PFSK-1 (cell line): ENCODE measurements at regions not wholly inside any gene's neighbourhood (a gene's known extent, or its start where the extent isn't known, plus 50 kb on each side); places are given as distances from the start of the nearest gene placed in this dataset.

Experiments used
- FOXP2 ChIP-seq: optimal IDR thresholded peaks from 2 replicates; pipeline ENCODE3; 2011; ENCODE audit warnings: borderline replicate concordance, control low read depth, inconsistent platforms; ENCODE audit not compliant: insufficient read depth; ENCODE audit errors: extremely low read length, extremely low read depth
- POLR2AphosphoS5 ChIP-seq: IDR thresholded peaks from 2 replicates; pipeline ENCODE4 v1.6.1; 2012; ENCODE audit warnings: low read depth, mild to moderate bottlenecking, control low read depth, low read length, moderate library complexity
- REST ChIP-seq, 2 experiments: IDR thresholded peaks; 2 replicates each; pipeline versions ENCODE4 v1.6.1 to v1.8.0; 2011 to 2012; ENCODE audit warnings: low read depth in 2 of 2, low read length in 2 of 2, control low read depth in 1 of 2, inconsistent platforms in 1 of 2, mild to moderate bottlenecking in 1 of 2, moderate library complexity in 1 of 2; ENCODE audit not compliant: insufficient read depth in 1 of 2
- SIN3A ChIP-seq: IDR thresholded peaks from 2 replicates; pipeline ENCODE4 v1.6.1; 2012; ENCODE audit warnings: mild to moderate bottlenecking, low read length, moderate library complexity, borderline replicate concordance; ENCODE audit not compliant: insufficient read depth
- TAF1 ChIP-seq: IDR thresholded peaks from 2 replicates; pipeline ENCODE4 v1.6.1; 2012; ENCODE audit warnings: low read length, control low read depth, borderline replicate concordance; ENCODE audit not compliant: insufficient read depth

- no peak for TF ChIP-seq REST (IDR thresholded peaks at IDR 0.05; ENCODE audit: insufficient read depth in 1 of 2, low read depth in 2 of 2, low read length in 2 of 2)
- no peak for TF ChIP-seq TAF1
- no peak for TF ChIP-seq POLR2AphosphoS5
- TF ChIP-seq SIN3A = no peak
- no peak for TF ChIP-seq FOXP2
Measured at GRCh38 chr2:129010262-129010661, 691.6 kb upstream of the HS6ST1 start.

- no peak for TF ChIP-seq FOXP2
- no peak for TF ChIP-seq SIN3A
- no peak for TF ChIP-seq TAF1
- no peak for TF ChIP-seq POLR2AphosphoS5
- TF ChIP-seq REST (IDR thresholded peaks at IDR 0.05; ENCODE audit: insufficient read depth in 1 of 2, low read depth in 2 of 2, low read length in 2 of 2) = no peak
Measured at GRCh38 chr2:129011466-129012061, 692.9 kb upstream of the HS6ST1 start.

- no peak for TF ChIP-seq POLR2AphosphoS5
- TF ChIP-seq REST (IDR thresholded peaks at IDR 0.05; ENCODE audit: insufficient read depth in 1 of 2, low read depth in 2 of 2, low read length in 2 of 2) = no peak
- no peak for TF ChIP-seq SIN3A
- TF ChIP-seq TAF1 = no peak
- TF ChIP-seq FOXP2 = no peak
Measured at GRCh38 chr2:129014432-129014831, 695.8 kb upstream of the HS6ST1 start.

GRCh38 chr2:129015397-129016285, 697.0 kb upstream of the HS6ST1 start:
- TF ChIP-seq FOXP2 = no peak
- TF ChIP-seq TAF1 = no peak
- no peak for TF ChIP-seq REST (IDR thresholded peaks at IDR 0.05; ENCODE audit: insufficient read depth in 1 of 2, low read depth in 2 of 2, low read length in 2 of 2)
- no peak for TF ChIP-seq SIN3A
- TF ChIP-seq POLR2AphosphoS5 = no peak
